ENCODE measurements at regions not wholly inside any gene's neighbourhood (a gene's known extent, or its start where the extent isn't known, plus 50 kb on each side); places are given as distances from the start of the nearest gene placed in this dataset.
"Not testable (repeated sequence)": the region's sequence is repeated elsewhere in the genome, so short reads cannot be mapped to it uniquely, and the experiment has no call there.

- no peak for DNase-seq (ENCODE audit: low spot score)
These were observed 215.2 kb upstream of the SSTR1 start for GRCh38 chr14:37992499-37992898.

GRCh38 chr14:37994846-37995372 lies 212.8 kb upstream of the SSTR1 start:
- DNase-seq (ENCODE audit: low spot score), result no peak

GRCh38 chr14:37997017-37997416 lies 210.7 kb upstream of the SSTR1 start:
- no peak for DNase-seq (ENCODE audit: low spot score)

- DNase-seq (ENCODE audit: low spot score), result no peak
These were observed 207.4 kb upstream of the SSTR1 start for GRCh38 chr14:38000340-38000739.

- no peak for DNase-seq (ENCODE audit: low spot score)
These were observed 206.2 kb upstream of the SSTR1 start for GRCh38 chr14:38001501-38001900.

- DNase-seq (ENCODE audit: low spot score), result no peak
These were observed 203.7 kb upstream of the SSTR1 start for GRCh38 chr14:38003746-38004609.

GRCh38 chr14:38004610-38004879 lies 203.2 kb upstream of the SSTR1 start:
- no peak for DNase-seq (ENCODE audit: low spot score)

- not testable (repeated sequence) for DNase-seq (ENCODE audit: low spot score)
These were observed 196.5 kb upstream of the SSTR1 start for GRCh38 chr14:38011156-38011555.

GRCh38 chr14:38012056-38012455 lies 195.6 kb upstream of the SSTR1 start:
- DNase-seq (ENCODE audit: low spot score), result no peak

- DNase-seq (ENCODE audit: low spot score), result peak; percentile 15
These were observed 191.2 kb upstream of the SSTR1 start for GRCh38 chr14:38016497-38016896.

- DNase-seq (ENCODE audit: low spot score), result no peak
These were observed 185.8 kb upstream of the SSTR1 start for GRCh38 chr14:38021861-38022260.

GRCh38 chr14:38022775-38023174 lies 184.9 kb upstream of the SSTR1 start:
- DNase-seq (ENCODE audit: low spot score), result no peak

GRCh38 chr14:38038171-38038570 lies 169.5 kb upstream of the SSTR1 start:
- no peak for DNase-seq (ENCODE audit: low spot score)

GRCh38 chr14:38038986-38039385 lies 168.7 kb upstream of the SSTR1 start:
- no peak for DNase-seq (ENCODE audit: low spot score)

GRCh38 chr14:38039496-38039895 lies 168.2 kb upstream of the SSTR1 start:
- no peak for DNase-seq (ENCODE audit: low spot score)

GRCh38 chr14:38040411-38040810 lies 167.3 kb upstream of the SSTR1 start:
- DNase-seq (ENCODE audit: low spot score), result no peak

- DNase-seq (ENCODE audit: low spot score), result peak; percentile 52
These were observed 165.4 kb upstream of the SSTR1 start for GRCh38 chr14:38042322-38042721.

GRCh38 chr14:38044710-38045109 lies 163.0 kb upstream of the SSTR1 start:
- DNase-seq (ENCODE audit: low spot score), result no peak

GRCh38 chr14:38045461-38045860 lies 162.2 kb upstream of the SSTR1 start:
- DNase-seq (ENCODE audit: low spot score), result no peak

- DNase-seq (ENCODE audit: low spot score), result no peak
These were observed 161.5 kb upstream of the SSTR1 start for GRCh38 chr14:38046160-38046559.

- no peak for DNase-seq (ENCODE audit: low spot score)
These were observed 160.4 kb upstream of the SSTR1 start for GRCh38 chr14:38047195-38047902.

- no peak for DNase-seq (ENCODE audit: low spot score)
These were observed 154.0 kb upstream of the SSTR1 start for GRCh38 chr14:38053666-38054065.

- no peak for DNase-seq (ENCODE audit: low spot score)
These were observed 151.4 kb upstream of the SSTR1 start for GRCh38 chr14:38056270-38056669.
